Right atrium auricular region (tissue), 2 donors: ENCODE measurements at regions not wholly inside any gene's neighbourhood (a gene's known extent, or its start where the extent isn't known, plus 50 kb on each side); places are given as distances from the start of the nearest gene placed in this dataset.

Source experiments
- DNase-seq: peaks from one replicate; pipeline ENCODE4 v3.0.0-alpha.2; 2019; ENCODE audit warnings: low spot score
- H3K27ac ChIP-seq, 2 donors: fragments of 200-600 bp; sonication (generic); 1 replicate in 1 of 2; 2 replicates in 1 of 2; pipeline ENCODE4 v1.5.1; 2016 to 2019
- H3K27me3 ChIP-seq, 2 donors: fragments of 200-600 bp; sonication (generic); one replicate each; pipeline versions ENCODE4 v1.5.1 to v1.6.0; 2017 to 2019
- H3K36me3 ChIP-seq: fragments of 200-600 bp; sonication (generic); one replicate; pipeline ENCODE4 v1.5.1; 2016
- H3K4me1 ChIP-seq, 2 donors: fragments of 200-600 bp; sonication (generic); one replicate each; pipeline versions ENCODE4 v1.5.1 to v1.6.0; 2017 to 2019
- H3K4me3 ChIP-seq, 2 donors: fragments of 200-600 bp; sonication (generic); 1 replicate in 1 of 2; 2 replicates in 1 of 2; pipeline ENCODE4 v1.5.1; 2017 to 2019; ENCODE audit warnings: mild to moderate bottlenecking in 1 of 2, moderate library complexity in 1 of 2
- H3K9me3 ChIP-seq, 2 donors: fragments of 200-600 bp; sonication (generic); one replicate each; pipeline ENCODE4 v1.5.1; 2019
- TF ChIP-seq, protein P1 (sequence below), 2 donors: fragments of 200-600 bp; sonication (generic); IDR thresholded peaks; one replicate each; pipeline ENCODE4 v1.5.1; 2019; ENCODE audit warnings: antibody characterized with exemption in 2 of 2

GRCh38 chr6:18317850-18318249 is 53.5 kb upstream of the DEK start:
- Histone ChIP-seq H3K4me1 (no peaks in the 10 kb centered on the region), H3K27me3 (no peaks in the 10 kb centered on the region), H3K27ac (no peak overlapping the region), H3K9me3 (no peaks in the 10 kb centered on the region), H3K4me3 (no peak overlapping the region), H3K36me3 (no peaks in the 10 kb centered on the region)
- no peak for DNase-seq
- TF ChIP-seq, protein P1, sequence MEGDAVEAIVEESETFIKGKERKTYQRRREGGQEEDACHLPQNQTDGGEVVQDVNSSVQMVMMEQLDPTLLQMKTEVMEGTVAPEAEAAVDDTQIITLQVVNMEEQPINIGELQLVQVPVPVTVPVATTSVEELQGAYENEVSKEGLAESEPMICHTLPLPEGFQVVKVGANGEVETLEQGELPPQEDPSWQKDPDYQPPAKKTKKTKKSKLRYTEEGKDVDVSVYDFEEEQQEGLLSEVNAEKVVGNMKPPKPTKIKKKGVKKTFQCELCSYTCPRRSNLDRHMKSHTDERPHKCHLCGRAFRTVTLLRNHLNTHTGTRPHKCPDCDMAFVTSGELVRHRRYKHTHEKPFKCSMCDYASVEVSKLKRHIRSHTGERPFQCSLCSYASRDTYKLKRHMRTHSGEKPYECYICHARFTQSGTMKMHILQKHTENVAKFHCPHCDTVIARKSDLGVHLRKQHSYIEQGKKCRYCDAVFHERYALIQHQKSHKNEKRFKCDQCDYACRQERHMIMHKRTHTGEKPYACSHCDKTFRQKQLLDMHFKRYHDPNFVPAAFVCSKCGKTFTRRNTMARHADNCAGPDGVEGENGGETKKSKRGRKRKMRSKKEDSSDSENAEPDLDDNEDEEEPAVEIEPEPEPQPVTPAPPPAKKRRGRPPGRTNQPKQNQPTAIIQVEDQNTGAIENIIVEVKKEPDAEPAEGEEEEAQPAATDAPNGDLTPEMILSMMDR (IDR thresholded peaks at IDR 0.05) = no peak

DNA sequence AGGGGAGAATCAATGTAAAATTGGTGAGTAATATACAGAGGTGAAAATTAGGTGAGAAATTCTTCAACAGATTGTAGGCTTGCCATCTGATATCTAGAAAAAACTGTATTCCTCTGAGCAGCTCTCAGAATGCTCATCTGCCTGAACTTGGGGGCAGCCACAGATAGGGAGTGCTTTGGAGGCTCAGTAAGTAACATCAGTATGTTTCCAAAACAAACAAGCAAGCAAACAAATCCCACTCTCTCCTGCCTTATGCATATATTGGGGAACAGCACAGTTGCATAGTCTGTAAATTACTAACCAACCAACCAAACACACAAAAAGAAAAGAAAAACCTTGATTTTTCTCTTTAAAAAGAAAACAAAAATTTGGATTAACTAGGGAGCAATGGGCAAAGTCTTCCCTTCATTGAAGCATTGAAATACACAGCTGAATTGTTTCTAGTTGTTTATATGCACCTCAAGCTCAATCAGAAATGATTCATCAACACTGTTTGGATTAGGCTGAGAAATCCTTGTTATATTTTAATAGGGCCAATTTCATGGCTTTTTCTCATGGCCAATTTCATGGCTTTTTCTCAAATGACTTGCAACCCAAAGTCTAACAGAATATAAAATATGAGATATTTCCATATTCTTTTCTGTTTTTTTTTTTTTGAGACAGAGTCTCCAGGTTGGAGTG is 50.1 kb upstream of the DEK start:
- Histone ChIP-seq H3K4me1 (no peaks in the 10 kb centered on the region), H3K4me3 (no peak overlapping the region), H3K9me3 (no peaks in the 10 kb centered on the region), H3K36me3 (no peaks in the 10 kb centered on the region), H3K27ac (no peak overlapping the region), H3K27me3 (no peaks in the 10 kb centered on the region)
- no peak for DNase-seq
- TF ChIP-seq, protein P1 (IDR thresholded peaks at IDR 0.05) = no peak
